Left hindlimb (tissue), 1 donor: ENCODE measurements at regions not wholly inside any gene's neighbourhood (a gene's known extent, or its start where the extent isn't known, plus 50 kb on each side); places are given as distances from the start of the nearest gene placed in this dataset.
A peak's percentile ranks its signal among the peaks of the same experiment; 100 is the strongest.
"Not testable (repeated sequence)": the region's sequence is repeated elsewhere in the genome, so short reads cannot be mapped to it uniquely, and the experiment has no call there.

Source experiments
- DNase-seq: peaks from one replicate; pipeline ENCODE4 v3.0.0-alpha.2; 2018

DNA sequence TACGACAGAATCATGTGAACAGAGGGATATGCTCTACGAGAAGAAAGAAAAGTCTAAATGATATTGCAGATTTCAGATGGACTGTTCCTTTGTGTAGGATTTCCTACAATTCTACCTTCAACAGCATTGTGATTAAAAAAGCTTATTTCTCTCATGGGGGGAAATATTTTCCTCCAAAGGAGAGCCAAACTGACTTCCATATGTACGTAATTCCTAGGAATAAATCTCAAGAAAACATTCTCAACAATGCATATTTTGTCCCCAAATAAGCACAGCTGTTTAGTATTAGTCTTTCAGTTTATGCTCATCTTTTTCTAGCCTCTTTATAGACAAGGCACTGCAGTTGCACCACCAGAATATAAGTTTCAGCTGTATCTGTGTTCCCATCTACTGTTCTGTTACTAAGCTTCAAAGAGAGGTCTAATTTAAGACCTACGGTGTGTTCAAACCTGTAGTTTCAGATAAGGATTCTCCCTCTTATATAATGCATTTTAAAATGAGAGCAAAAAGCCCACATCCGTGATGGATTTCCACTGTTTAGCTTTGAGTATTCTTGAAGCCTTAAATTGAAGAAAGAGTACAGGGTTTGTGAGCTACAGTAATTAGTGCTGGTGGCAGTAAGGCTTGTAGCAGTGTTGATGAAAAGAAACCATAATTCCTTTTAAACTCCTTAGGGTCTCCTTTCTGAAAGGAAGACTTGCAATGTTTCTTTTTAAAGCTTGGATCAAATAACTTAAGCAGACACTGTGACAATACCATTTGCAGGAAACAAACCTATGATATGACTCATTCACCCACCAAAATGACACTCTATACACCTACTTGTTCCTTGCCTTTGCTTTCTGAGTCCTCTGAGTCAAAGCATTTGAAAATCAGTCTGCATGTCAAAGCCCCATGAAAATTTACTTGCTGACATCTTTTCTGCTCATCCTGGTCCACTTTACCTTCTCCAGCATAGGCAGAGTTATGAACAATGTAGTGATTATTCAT, 754.1 kb downstream of the NOVA1 start:
- DNase-seq: no peak

DNA sequence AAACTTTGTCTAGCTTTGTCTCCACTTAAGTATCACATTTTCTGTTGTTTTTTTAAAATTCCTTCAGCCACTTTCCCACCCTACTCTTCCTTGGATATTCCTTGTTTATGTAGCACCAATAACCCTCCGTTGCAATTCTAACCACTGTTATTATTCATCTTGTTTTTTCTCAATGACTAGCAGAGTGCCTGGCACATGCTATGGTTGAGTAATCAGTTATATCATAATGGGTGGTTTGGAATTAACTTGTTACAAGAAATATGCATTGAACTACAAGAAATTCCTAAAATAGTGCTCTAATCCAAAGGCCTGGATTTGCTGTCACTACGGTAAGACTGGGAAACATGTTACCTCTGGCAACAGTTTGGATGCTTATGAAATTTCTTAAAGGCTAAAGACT, 756.6 kb downstream of the NOVA1 start:
- no peak for DNase-seq

DNA sequence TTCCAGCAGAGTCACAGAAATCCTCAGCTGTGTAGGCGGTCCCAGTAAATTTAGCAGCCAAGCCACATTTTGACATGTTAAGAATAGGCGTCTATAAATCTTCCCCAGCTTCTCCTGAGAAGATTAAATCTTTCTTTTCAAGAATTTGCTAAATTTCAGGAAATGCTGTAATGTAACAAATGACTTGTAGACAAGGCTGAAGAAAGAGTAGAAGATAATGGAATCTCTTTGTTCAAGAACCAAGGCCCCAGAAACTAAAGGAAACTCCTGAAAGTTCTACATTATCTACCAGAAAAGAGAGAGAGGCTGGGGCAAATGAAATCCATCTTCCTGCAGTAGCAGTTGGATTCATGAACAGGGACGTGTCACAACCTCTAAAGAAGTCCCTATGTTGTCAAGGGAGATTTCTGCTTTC, 760.3 kb downstream of the NOVA1 start:
- DNase-seq: no peak

DNA sequence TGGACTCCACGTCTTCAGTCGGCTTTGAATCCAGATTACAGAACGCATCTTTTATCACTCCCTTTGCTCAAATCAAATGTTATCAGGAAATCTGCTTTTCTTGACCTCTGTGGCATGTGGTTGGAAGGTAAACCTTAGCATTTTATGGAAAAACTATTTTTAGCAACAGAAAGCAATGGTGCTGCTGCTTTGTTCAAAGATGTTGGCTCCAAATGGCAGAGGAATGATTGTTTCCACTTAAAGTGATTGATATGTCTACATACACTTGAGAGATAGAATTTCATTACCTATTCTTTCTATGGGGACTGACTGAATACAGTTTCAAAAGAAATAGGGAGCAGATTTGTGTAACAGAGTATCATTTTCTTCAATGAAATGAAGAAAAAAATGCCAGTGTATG, 761.2 kb downstream of the NOVA1 start:
- DNase-seq: no peak

DNA sequence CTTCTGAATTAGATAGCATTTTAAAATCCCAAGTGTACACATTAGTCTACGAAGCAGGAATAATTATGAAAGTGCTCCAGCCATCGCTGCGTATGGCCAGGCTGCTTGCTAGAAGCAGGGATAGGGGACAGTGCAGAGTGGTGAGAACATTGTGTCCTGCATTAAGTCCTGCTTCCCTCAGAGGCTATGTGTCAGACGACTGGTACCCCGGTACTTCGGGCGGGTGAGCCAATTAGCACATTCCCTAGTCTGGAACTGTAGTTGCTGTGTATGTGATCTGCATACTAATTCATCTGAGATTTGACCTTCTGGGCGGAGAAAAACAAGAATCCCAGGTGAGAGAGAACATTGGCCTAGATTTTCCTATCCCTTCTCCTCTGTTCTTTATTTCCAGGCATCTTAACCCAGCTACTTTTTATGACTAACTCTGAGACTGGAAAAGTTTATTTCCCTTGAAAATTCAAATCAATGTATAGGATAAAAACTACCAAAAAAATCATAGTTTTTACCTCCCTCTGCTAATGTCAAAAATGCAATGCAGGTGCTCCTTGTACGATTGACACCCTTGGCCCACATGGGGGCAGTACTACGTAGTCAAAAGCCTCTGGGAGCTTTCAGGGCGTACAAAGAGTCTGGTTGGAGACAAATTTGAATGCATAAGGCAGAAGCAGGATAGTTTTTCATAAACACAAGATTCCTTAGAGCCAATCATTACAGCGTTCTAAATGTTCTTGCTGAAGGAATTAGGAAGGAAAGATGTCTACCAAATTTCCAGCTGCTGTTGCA, 764.3 kb downstream of the NOVA1 start:
- DNase-seq: peak; percentile 39

DNA sequence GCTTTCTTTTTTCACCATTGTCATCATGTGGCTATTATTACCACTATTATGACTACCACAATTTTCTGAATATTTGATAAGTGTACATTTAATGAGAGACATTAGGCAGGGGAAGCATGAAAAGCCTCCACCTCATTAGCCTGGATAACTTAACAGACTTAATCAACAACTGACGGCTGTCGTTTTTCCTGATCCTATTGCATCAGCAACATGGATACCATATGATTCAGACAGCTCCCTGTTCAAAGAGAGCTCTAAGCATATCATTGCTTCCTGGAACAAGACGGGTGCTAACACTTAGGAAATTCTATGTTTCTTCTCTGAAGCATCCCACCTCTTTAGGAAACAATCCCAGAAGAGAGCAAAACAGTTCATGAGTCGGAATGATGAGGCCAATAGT, 765.2 kb downstream of the NOVA1 start:
- no peak for DNase-seq

DNA sequence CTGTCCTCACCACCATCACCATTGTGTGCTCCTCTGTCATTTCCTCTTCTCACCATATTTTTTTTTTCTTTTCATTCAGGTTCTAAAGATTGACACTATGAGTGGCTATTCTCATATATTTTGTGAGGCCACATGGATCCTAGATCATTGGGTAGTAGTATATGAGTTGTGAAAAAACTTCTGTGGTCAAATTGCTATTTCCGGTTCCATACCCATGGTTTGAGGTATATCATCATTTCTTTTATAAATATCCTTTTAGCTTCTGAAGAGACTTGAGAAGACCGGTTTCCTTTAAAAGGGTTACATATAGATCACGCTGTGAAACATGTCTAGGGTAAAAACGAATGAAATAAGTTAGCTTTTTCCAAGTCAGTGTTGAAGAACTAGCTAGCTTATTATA, 769.3 kb downstream of the NOVA1 start:
- DNase-seq: no peak

DNA sequence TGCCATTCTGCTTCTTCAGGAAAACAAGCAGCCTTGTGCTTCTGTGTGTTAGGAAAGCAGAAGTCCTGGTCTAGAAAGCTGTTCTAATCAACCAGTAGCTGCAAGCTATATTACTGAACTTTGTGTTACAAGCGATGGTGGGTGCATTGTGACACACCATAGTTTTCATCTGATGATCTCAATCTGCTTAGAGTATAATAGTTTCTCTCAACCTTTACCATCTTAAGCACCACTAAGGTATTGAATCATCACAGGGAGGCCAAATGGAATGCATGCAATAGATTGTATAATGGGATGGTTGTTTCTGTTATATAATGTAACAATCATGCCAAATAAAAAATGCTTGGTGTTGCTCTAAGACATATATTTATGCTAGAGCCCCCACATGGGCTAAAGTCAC, 771.7 kb downstream of the NOVA1 start:
- no peak for DNase-seq

DNA sequence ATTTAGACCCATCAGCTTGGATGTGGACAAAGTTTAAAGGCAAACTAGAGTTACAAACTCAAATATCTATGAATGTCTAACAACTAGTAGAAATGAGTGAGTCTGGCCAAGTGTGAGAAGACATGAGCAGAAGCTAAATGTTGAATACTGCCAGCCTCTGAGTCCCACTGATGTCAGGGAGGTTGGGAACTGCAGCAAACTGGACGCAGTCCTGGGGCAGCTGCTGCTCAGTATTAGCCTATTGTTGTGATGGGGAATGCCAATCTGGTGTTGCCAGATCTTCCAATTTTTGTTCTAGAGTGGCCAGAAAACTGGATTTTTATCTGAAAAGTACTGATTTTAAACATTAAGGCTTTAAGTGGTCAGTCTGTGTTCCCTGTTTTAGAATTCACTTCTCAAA, 770.4 kb upstream of the STXBP6 start:
- DNase-seq: no peak

DNA sequence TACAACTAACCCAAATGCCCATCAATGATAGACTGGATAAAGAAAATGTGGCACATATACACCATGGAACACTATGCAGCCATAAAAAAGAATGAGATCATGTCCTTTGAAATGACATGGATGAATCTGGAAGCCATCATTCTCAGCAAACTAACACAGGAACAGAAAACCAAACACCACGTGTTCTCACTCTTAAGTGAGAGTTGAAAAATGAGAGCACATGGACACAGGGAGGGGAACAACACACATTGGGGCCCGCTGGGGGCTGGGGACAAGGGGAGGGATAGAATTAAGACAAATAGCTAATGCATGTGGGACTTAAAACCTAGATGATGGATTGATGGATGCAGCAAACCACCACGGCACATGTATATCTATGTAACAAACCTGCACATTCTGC, 764.7 kb upstream of the STXBP6 start:
- not testable (repeated sequence) for DNase-seq

DNA sequence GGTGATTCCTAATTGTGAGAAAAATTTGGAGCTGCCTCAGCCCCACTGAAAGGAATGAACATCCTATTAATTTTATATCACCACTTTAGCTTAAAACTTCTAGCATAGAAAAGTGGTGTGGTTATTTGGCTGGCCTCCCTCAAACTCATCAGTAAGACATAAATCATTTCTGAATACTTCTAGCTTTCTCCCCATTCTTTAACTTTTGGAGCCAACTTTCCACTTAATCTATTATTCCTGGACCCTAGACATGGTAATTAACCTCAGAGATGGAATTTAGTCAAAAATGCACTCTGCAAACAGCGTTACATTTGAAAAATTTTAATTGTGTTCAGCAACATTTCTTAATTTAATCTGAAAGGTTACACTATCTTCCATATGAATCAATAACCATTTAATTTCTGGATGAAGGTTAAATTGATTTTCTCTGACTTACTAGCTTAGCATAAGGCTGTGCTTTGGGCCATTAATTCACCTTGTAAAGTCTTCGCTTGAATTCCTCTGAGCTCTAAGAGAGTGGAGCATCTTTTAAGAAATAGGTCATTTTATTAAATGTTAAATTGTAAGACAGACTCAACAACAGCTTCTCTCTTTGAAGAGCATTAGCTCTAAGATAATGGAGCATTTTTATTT, 753.6 kb upstream of the STXBP6 start:
- no peak for DNase-seq

DNA sequence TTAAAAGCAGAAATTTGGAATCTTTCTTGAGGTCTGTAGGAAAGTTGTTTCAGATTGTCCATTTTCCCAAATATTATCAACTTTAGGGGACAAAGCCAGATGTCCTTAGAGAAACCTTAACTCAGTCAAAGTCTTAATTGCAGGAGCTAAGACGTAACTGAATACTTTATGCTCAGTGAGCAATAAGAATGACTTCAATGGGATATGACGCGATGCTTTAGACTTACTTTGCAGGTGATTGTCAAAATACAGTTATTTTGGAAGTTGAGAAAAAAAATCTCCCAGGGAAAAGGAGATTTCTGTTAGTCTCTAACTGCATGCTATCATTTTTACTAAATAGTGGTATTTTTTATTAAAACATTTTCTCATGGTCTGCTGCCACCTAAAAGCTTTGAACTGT, 750.9 kb upstream of the STXBP6 start:
- no peak for DNase-seq

DNA sequence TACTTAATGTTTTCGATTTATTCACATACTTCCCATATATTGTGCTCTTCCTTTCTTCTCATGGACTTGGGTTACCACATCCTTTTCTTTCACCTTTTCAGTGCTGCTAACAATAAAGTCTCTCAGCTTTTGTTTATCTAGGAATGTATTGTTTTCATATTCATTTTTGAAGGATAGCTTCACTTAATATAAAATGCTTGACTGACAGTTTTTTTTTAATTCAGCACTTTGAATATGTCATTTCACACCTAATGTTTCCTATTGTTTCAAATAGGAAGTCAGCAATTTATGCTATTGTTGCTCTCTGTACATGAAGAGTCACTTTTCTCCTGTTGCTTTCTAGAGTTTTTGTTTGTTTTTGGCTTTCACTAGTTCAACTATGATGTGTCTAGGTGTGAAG, 738.3 kb upstream of the STXBP6 start:
- no peak for DNase-seq

DNA sequence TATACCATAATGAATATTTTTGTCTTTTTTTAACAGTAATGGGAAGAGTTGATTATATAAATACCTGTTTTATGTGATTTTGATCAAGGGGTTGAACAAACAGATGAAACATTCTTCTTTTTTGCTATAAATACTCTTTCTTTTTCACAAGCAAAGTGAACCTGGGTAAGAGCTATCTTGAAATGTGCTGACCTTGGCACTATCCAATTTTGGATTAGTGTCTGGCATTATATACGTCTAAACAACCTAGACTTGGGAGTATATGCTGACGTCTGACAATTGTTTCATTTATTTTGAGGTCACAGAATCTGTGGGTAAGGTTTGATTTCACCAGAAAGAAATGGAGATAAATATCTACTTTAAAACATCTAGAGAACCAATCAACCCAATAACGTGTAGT, 716.0 kb upstream of the STXBP6 start:
- DNase-seq: no peak

DNA sequence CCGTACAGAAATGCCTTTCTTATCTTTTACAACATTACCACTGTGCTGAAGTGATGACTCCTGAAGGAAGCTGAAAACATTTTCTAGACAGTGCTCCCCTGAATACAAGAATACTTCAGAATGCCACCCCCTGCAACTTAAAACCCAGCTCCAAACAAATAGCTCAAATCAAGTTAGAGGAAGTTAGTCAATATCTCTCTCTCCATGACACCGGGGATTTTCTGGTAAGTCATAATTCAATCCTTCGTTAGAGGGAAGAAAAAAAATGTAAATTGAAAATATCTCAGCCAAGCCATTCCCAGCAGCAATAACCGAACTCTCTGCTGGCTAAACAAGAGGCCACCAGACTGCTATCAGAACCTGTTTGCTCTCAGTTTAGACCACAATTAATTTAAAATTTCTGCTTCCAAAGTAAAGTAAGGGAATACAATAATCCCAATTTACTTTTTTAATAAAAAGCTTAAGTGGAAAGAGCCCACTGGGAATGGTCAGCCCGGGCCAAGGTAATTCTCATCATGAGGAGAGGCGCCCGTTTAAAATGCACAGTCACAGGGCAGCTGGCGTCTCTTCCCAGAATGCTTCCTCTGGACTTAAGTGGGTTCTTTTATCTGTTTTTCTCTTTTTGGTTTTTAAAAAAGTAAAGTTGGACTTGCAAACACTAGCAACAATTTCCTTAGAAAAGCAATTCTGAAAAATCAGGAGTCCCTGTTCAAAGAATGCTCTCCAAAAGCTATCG, 710.1 kb upstream of the STXBP6 start:
- DNase-seq: no peak

DNA sequence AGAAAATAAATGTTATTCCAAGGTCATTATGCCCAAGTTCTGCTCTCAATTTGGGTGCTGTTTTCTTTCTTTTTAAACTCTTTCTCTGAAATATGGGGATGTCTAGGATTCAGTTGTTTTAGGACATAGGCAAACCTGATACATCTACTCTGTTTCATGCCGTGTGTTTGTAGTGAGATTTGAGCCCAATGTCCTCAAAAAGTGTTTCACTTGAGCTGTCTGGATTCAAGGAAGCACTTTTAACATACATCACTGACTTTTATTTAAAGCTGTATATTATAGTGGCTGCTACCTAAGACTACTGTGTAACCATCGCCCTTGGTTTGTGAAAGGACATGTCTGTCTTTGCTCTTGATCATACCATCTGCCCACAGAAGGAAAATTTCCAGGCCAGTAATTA, 709.3 kb upstream of the STXBP6 start:
- DNase-seq: no peak

DNA sequence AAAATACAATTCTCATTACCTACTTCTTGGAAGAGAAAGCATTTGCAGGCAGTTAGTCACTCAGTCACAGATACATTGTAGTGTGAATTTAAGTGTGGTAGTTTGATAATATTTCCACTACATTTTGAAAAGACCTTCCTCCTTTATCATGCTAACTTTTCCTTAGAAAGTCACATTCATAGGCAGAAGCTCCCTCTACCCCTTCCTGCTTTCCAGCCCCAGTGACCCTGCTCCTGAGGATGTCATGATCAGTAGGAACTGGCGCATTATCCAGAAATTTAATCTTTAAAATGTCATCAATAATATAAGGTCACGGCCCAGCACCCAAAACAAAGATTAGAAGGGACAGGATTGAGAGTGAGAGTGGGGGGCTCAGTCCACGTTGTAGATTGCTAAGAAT, 707.4 kb upstream of the STXBP6 start:
- no peak for DNase-seq

DNA sequence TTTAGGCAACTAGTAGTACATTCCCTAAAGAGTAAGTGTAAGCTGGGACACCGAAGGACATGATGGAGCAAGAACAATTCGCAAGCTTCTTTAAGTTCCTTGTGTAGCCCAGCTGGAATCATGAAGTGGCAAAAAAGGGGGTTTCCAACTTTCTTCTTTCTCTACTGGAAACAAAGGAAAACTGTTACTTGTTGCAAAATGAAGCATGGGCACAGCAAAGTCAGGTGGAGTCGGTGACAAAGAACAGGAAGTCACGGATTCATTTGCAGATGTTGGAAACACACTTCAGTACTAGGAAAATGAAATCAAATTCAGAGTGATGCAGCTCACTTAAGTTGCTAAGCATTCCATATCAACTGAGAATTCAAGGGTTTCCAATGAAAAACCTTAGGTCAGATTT, 706.9 kb upstream of the STXBP6 start:
- no peak for DNase-seq

DNA sequence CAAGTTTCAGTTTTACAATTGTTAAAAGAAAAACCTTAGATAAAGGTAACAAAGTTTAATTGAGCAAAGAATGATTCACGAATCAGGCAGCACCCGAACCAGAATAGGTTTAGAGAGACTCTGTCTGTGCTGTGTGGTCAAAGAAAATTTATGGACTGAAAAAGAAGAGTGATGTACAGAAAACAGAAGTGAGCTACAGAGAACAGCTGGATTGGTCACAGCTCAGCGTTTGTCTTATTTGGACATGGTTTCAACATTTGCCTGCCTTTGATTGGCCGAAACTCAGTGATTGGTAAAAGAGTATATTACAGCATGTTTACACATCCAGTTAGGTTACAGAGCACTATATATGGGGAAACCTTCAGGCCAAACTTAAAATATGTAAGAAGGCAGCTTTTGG, 703.2 kb upstream of the STXBP6 start:
- DNase-seq: no peak

DNA sequence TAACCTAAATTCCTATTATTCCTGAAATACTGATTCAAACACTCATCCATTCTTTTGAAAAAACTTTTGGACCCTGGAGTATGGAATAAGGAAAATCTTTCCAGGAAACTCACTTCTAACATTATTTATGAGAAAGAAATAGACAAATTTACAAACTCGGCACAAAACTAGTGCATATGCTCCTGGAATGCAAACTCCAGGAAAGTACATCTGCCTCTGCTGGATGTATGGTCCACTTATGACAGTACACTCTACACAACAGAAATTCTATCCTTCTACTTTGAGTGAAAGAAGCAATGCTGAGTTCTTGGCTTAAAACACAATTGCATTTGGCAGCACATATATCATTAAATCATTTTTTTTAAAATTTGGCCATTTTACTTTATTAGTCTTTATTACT, 700.5 kb upstream of the STXBP6 start:
- DNase-seq: no peak
